ENCODE measurements at regions not wholly inside any gene's neighbourhood (a gene's known extent, or its start where the extent isn't known, plus 50 kb on each side); places are given as distances from the start of the nearest gene placed in this dataset.
A peak's percentile ranks its signal among the peaks of the same experiment; 100 is the strongest.
"Not testable (repeated sequence)": the region's sequence is repeated elsewhere in the genome, so short reads cannot be mapped to it uniquely, and the experiment has no call there.

- not testable (repeated sequence) for H3K27ac ChIP-seq, H3K4me3 ChIP-seq
Measured at GRCh38 chr2:111280709-111281286, 160.1 kb downstream of the BCL2L11 start.

- not testable (repeated sequence) for H3K4me3 ChIP-seq, H3K27ac ChIP-seq
Measured at GRCh38 chr2:111282162-111282561, 161.4 kb downstream of the BCL2L11 start.

- not testable (repeated sequence) for H3K4me3 ChIP-seq
- H3K27ac ChIP-seq = peak overlapping the region in 1 of 21 experiments; percentile 5
Measured at GRCh38 chr2:111287646-111288568, 167.2 kb downstream of the BCL2L11 start.

DNA sequence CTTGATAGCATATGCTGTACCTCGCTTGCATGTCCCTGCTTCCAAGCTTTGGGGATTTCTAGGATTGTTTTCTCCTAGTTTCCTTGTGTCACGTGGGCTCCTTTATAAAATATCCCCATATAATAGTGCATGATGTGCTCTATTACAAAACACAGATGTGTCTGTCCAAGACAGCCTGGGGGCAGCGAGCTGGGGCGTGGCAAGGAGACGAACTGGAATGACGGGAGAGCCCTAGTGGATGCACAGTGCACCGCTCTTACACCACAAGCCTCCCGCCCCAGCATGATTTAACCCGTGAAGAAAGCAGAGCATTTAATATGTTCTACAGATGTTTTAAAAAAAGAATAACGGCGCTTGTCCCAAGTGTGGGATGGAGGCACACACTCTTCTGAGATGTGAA lies 169.7 kb downstream of the BCL2L11 start:
- H3K27ac ChIP-seq, H3K4me3 ChIP-seq: not testable (repeated sequence)

DNA sequence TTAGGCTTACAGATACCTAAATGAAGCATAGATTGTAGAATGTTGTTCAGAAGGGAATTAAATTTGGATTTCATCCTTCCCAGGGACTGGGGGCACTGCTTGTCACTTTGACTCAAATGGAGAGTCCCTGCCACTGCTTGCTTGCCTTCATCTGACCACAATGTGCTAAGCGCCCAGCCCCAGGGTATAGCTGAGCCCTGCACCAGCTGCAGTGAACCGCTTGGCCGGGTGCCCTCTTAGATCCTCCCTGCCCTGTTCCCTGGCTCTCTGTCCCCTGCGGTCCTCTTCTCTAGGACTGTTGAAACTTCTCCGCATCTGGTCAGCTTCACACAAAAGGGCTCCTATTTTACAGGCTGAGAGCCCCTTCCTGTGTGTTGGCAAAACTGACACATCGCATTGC lies 170.9 kb downstream of the BCL2L11 start:
- not testable (repeated sequence) for H3K4me3 ChIP-seq, H3K27ac ChIP-seq

GRCh38 chr2:111292232-111292968 lies 171.7 kb downstream of the BCL2L11 start:
- H3K27ac ChIP-seq, H3K4me3 ChIP-seq: not testable (repeated sequence)

DNA sequence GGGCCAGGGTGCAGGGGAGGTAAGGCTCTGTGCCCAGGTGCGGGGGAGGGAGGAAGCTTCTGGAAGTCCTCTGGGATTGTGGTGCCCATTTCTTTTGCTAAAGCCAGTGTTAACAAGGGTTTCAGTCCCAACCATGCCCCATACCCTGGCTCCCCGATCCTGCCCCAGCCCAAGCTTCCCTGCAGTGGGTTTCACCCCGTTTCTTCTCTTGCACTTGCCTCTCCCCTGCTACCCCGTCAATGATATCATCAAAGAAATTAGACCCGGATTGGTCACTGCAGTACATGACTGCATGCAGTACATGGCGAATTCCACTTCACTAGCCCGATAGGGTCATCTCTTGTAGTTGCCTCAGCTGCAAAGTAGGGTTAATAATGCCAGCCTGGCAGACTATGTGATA lies 174.0 kb downstream of the BCL2L11 start:
- H3K27ac ChIP-seq, H3K4me3 ChIP-seq: not testable (repeated sequence)

DNA sequence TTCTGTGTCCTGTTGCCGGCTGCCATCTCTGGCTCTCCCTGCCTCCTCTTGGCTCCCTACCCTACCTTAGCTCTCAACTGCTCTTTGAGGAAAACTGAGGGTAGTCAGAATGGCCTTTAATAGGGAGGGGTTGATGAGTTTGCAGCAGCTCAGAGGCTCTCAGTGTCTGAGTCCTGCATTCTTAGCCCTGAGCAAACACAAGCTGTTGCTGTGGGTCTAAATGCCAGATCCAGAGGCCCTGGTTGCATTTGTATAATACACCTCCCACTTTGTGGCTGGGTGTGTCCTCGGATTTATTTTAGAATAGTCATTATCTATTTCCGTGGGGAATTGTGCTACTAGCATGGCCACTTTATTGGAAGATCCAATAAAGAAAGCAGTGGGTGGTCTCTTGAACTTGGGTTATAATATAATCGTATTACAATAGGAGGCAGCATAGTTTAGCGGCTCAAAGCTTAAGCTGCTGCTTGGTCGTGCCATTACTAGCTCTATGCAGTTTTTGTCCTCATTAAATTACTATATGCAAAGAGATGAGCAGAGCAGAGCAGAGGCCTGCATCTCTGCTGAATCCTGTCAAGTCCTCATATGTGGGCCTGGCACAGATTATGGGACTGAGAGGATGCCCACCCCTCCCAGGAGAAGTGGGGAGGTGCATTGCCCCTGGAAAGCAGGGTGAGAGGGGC lies 175.5 kb downstream of the BCL2L11 start:
- not testable (repeated sequence) for H3K4me3 ChIP-seq, H3K27ac ChIP-seq

- not testable (repeated sequence) for H3K4me3 ChIP-seq, H3K27ac ChIP-seq
Measured at GRCh38 chr2:111297128-111297527, 176.4 kb downstream of the BCL2L11 start.

DNA sequence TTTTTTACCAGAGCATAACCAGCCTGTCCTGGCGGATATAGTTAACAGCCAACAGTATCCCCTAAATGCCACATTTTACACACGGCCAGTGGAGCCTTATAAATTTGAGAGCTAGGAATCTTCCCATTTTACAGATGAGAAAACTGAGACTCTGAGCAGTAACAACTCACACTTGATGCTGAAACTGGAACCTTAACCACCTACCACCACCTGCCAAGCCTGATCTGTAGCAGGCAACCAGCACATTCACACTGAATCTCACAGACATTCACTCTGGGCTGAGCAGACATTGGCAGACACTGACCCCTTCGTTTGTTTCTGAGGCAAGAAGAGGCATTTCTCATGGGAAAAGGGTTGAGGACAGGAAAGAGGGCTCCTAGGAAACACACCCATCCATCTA lies 178.2 kb downstream of the BCL2L11 start:
- H3K27ac ChIP-seq, H3K4me3 ChIP-seq: not testable (repeated sequence)

GRCh38 chr2:111299635-111300034 lies 178.9 kb downstream of the BCL2L11 start:
- not testable (repeated sequence) for H3K27ac ChIP-seq, H3K4me3 ChIP-seq

- not testable (repeated sequence) for H3K4me3 ChIP-seq, H3K27ac ChIP-seq
Measured at GRCh38 chr2:111301677-111302076, 181.0 kb downstream of the BCL2L11 start.

GRCh38 chr2:111302397-111303218 lies 181.9 kb downstream of the BCL2L11 start:
- not testable (repeated sequence) for H3K4me3 ChIP-seq, H3K27ac ChIP-seq

DNA sequence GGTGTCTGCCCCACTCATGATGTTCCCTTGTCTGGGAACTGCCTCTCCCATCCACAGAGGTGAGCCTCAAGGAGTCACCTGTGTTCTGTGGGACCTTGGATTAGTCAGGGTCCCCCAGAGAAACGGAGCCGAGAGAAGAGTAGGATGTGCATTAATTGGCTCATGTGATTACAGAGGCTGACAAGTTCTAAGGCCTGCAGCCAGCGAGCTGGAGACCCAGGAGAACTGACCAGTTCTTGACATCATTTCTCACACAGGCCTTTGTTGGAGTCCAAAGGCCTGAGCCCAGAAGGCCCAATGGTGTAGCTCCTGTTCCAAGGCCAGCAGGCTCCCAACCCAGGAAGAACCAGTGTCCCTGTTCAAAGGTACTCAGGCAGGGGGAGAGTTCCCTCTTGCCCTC lies 186.6 kb downstream of the BCL2L11 start:
- H3K27ac ChIP-seq, H3K4me3 ChIP-seq: not testable (repeated sequence)

- not testable (repeated sequence) for H3K4me3 ChIP-seq, H3K27ac ChIP-seq
Measured at GRCh38 chr2:111309231-111310075, 188.7 kb downstream of the BCL2L11 start.

GRCh38 chr2:111310395-111310794 lies 189.7 kb downstream of the BCL2L11 start:
- H3K27ac ChIP-seq = not testable (repeated sequence)

DNA sequence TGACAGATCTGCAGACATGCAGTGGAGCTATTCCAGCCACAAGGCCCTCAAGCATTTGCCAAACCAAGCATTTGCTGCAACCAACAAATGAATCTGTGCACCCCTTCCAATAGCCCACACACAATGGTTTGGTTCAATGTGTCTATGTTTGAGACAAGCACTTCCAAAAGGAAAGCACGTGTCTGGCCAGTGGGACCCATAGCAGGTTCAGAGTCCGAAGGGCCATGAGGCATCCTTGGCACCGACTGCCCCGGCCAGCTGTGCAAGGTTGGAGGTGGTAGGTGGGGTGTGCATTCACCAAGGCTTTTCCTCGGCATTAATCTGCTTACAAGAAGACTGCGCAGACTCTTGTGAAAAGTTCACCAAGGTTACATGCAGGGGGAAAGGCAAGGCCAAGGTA lies 190.9 kb downstream of the BCL2L11 start:
- not testable (repeated sequence) for H3K27ac ChIP-seq, H3K4me3 ChIP-seq

More at GRCh38 chr2:111310395-111310794, 189.7 kb downstream of the BCL2L11 start:
- not testable (repeated sequence) for H3K4me3 ChIP-seq

GRCh38 chr2:111312897-111313607 lies 192.3 kb downstream of the BCL2L11 start:
- H3K27ac ChIP-seq, H3K4me3 ChIP-seq: not testable (repeated sequence)

All from skin epidermis (tissue), 12 donors.